ENCODE measurements at regions not wholly inside any gene's neighbourhood (a gene's known extent, or its start where the extent isn't known, plus 50 kb on each side); places are given as distances from the start of the nearest gene placed in this dataset.
"Not testable (repeated sequence)": the region's sequence is repeated elsewhere in the genome, so short reads cannot be mapped to it uniquely, and the experiment has no call there.

DNA sequence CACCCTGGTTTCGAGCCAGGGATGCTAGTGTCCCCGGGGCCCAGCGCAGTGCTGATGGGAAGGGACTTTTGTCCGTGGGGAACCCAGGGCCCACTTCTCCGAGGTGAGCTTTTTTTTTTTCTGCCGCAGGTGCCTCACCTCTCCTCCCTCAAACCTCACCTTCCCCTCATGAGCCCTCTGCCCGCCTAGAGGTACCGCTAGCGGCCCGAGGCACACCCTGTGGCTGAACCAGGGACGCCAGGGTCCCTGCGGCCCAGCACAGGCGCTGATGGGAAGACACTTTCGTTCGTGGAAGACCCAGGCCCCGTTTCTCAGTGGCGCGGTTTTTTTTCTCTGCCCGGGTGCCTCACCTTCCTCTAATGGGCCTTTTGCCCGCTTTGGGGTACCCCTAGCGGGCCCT is 1570.7 kb downstream of the TSPY10 start:
- H3K4me3 ChIP-seq (ENCODE audit: low read length in 2 of 2); H3K79me1 ChIP-seq (ENCODE audit: low read depth, low read length); H3K4ac ChIP-seq (ENCODE audit: low read length); H2BK120ac ChIP-seq (ENCODE audit: low read depth, low read length); H3K27me3 ChIP-seq (ENCODE audit: control insufficient read depth in 3 of 3, insufficient read depth in 3 of 3, low read depth in 1 of 3, low read length in 3 of 3); H2BK15ac ChIP-seq (ENCODE audit: low read length); H3K23ac ChIP-seq (ENCODE audit: low read depth, low read length, poor library complexity); H2BK12ac ChIP-seq (ENCODE audit: low read length); H3K36me3 ChIP-seq (replicated peaks in 1 of 2; ENCODE audit: control insufficient read depth in 2 of 2, insufficient read depth in 2 of 2, low read length in 2 of 2); H3K27ac ChIP-seq (replicated peaks; ENCODE audit: low read length); H3K4me1 ChIP-seq (ENCODE audit: control insufficient read depth in 2 of 2, insufficient read depth in 1 of 2, low read depth in 1 of 2, low read length in 2 of 2); H3K14ac ChIP-seq (ENCODE audit: low read length); H3K9me3 ChIP-seq (replicated peaks in 1 of 2; ENCODE audit: control insufficient read depth in 2 of 2, insufficient read depth in 1 of 2, low read depth in 1 of 2, low read length in 2 of 2); H4K91ac ChIP-seq (ENCODE audit: low read depth, low read length, poor library complexity); DNase-seq (ENCODE audit: low spot score); H3K9ac ChIP-seq (ENCODE audit: low read depth, low read length, poor library complexity); H3K4me2 ChIP-seq (ENCODE audit: insufficient read depth, low read length, poor library complexity, severe bottlenecking); H4K8ac ChIP-seq (ENCODE audit: low read depth, low read length); H3K18ac ChIP-seq (ENCODE audit: low read length); H2AFZ ChIP-seq (ENCODE audit: low read length); H2AK5ac ChIP-seq (ENCODE audit: low read depth, low read length); H2BK5ac ChIP-seq (ENCODE audit: low read length): not testable (repeated sequence)
- WGBS, 2 donors (ENCODE audit: extremely low coverage in 2 of 2, insufficient read length in 2 of 2, insufficient replicate concordance in 1 of 2), result no CpG with 5 or more reads among the region's 21 CpGs

- Histone ChIP-seq H2BK120ac (ENCODE audit: low read depth, low read length) (no peak overlapping the region), H4K8ac (ENCODE audit: low read depth, low read length) (no peak overlapping the region), H3K4me2 (ENCODE audit: insufficient read depth, low read length, poor library complexity, severe bottlenecking) (no peak overlapping the region), H3K23ac (ENCODE audit: low read depth, low read length, poor library complexity) (no peak overlapping the region), H3K27ac (replicated peaks; ENCODE audit: low read length) (no peak overlapping the region), H4K91ac (ENCODE audit: low read depth, low read length, poor library complexity) (no peak overlapping the region), H2BK5ac (ENCODE audit: low read length) (no peak overlapping the region), H3K4me3 (ENCODE audit: low read length in 2 of 2) (no peak overlapping the region), H3K79me1 (ENCODE audit: low read depth, low read length) (peaks cover 1% of the 10 kb centered on the region), H3K14ac (ENCODE audit: low read length) (no peak overlapping the region), H2AFZ (ENCODE audit: low read length) (no peak overlapping the region), H3K4ac (ENCODE audit: low read length) (no peak overlapping the region), H3K4me1 (ENCODE audit: control insufficient read depth in 2 of 2, insufficient read depth in 1 of 2, low read depth in 1 of 2, low read length in 2 of 2) (no peaks in the 10 kb centered on the region), H3K36me3 (replicated peaks in 1 of 2; ENCODE audit: control insufficient read depth in 2 of 2, insufficient read depth in 2 of 2, low read length in 2 of 2) (no peaks in the 10 kb centered on the region), H2BK15ac (ENCODE audit: low read length) (no peak overlapping the region), H3K18ac (ENCODE audit: low read length) (no peak overlapping the region), H3K27me3 (ENCODE audit: control insufficient read depth in 3 of 3, insufficient read depth in 3 of 3, low read depth in 1 of 3, low read length in 3 of 3) (no peaks in the 10 kb centered on the region), H2BK12ac (ENCODE audit: low read length) (no peak overlapping the region), H3K9me3 (replicated peaks in 1 of 2; ENCODE audit: control insufficient read depth in 2 of 2, insufficient read depth in 1 of 2, low read depth in 1 of 2, low read length in 2 of 2) (no peaks in the 10 kb centered on the region), H3K9ac (ENCODE audit: low read depth, low read length, poor library complexity) (no peak overlapping the region), H2AK5ac (ENCODE audit: low read depth, low read length) (no peak overlapping the region)
- no CpG with 5 or more reads among the region's 16 CpGs for WGBS, 2 donors (ENCODE audit: extremely low coverage in 2 of 2, insufficient read length in 2 of 2, insufficient replicate concordance in 1 of 2)
- DNase-seq (ENCODE audit: low spot score), result no peak
Observed at GRCh38 chrY:11099004-11099403, 1571.3 kb downstream of the TSPY10 start.

- not testable (repeated sequence) for H3K36me3 ChIP-seq (replicated peaks in 1 of 2; ENCODE audit: control insufficient read depth in 2 of 2, insufficient read depth in 2 of 2, low read length in 2 of 2); H2AFZ ChIP-seq (ENCODE audit: low read length); H2BK120ac ChIP-seq (ENCODE audit: low read depth, low read length); H2BK12ac ChIP-seq (ENCODE audit: low read length); H3K14ac ChIP-seq (ENCODE audit: low read length); H3K18ac ChIP-seq (ENCODE audit: low read length); H3K27me3 ChIP-seq (ENCODE audit: control insufficient read depth in 3 of 3, insufficient read depth in 3 of 3, low read depth in 1 of 3, low read length in 3 of 3); H4K91ac ChIP-seq (ENCODE audit: low read depth, low read length, poor library complexity); H3K27ac ChIP-seq (replicated peaks; ENCODE audit: low read length); H3K4ac ChIP-seq (ENCODE audit: low read length); H2AK5ac ChIP-seq (ENCODE audit: low read depth, low read length); H2BK5ac ChIP-seq (ENCODE audit: low read length); DNase-seq (ENCODE audit: low spot score); H3K4me2 ChIP-seq (ENCODE audit: insufficient read depth, low read length, poor library complexity, severe bottlenecking); H2BK15ac ChIP-seq (ENCODE audit: low read length); H3K9ac ChIP-seq (ENCODE audit: low read depth, low read length, poor library complexity); H3K4me1 ChIP-seq (ENCODE audit: control insufficient read depth in 2 of 2, insufficient read depth in 1 of 2, low read depth in 1 of 2, low read length in 2 of 2); H3K9me3 ChIP-seq (replicated peaks in 1 of 2; ENCODE audit: control insufficient read depth in 2 of 2, insufficient read depth in 1 of 2, low read depth in 1 of 2, low read length in 2 of 2); H3K4me3 ChIP-seq (ENCODE audit: low read length in 2 of 2); H4K8ac ChIP-seq (ENCODE audit: low read depth, low read length); H3K23ac ChIP-seq (ENCODE audit: low read depth, low read length, poor library complexity); H3K79me1 ChIP-seq (ENCODE audit: low read depth, low read length)
- WGBS, 2 donors (ENCODE audit: extremely low coverage in 2 of 2, insufficient read length in 2 of 2, insufficient replicate concordance in 1 of 2), result no CpG with 5 or more reads among the region's 19 CpGs
Observed at GRCh38 chrY:11100472-11100871, 1572.8 kb downstream of the TSPY10 start.

GRCh38 chrY:11102987-11103386 is 1575.3 kb downstream of the TSPY10 start:
- not testable (repeated sequence) for H3K4me3 ChIP-seq (ENCODE audit: low read length in 2 of 2); H3K9me3 ChIP-seq (replicated peaks in 1 of 2; ENCODE audit: control insufficient read depth in 2 of 2, insufficient read depth in 1 of 2, low read depth in 1 of 2, low read length in 2 of 2); H3K18ac ChIP-seq (ENCODE audit: low read length); H3K4me2 ChIP-seq (ENCODE audit: insufficient read depth, low read length, poor library complexity, severe bottlenecking); H3K4ac ChIP-seq (ENCODE audit: low read length); H2BK15ac ChIP-seq (ENCODE audit: low read length); H3K27ac ChIP-seq (replicated peaks; ENCODE audit: low read length); H4K8ac ChIP-seq (ENCODE audit: low read depth, low read length); H4K91ac ChIP-seq (ENCODE audit: low read depth, low read length, poor library complexity); H3K79me1 ChIP-seq (ENCODE audit: low read depth, low read length); H3K4me1 ChIP-seq (ENCODE audit: control insufficient read depth in 2 of 2, insufficient read depth in 1 of 2, low read depth in 1 of 2, low read length in 2 of 2); H2BK12ac ChIP-seq (ENCODE audit: low read length); H3K27me3 ChIP-seq (ENCODE audit: control insufficient read depth in 3 of 3, insufficient read depth in 3 of 3, low read depth in 1 of 3, low read length in 3 of 3); H2BK120ac ChIP-seq (ENCODE audit: low read depth, low read length); H3K23ac ChIP-seq (ENCODE audit: low read depth, low read length, poor library complexity); H2AFZ ChIP-seq (ENCODE audit: low read length); H2AK5ac ChIP-seq (ENCODE audit: low read depth, low read length); H3K14ac ChIP-seq (ENCODE audit: low read length); H3K9ac ChIP-seq (ENCODE audit: low read depth, low read length, poor library complexity); DNase-seq (ENCODE audit: low spot score); H3K36me3 ChIP-seq (replicated peaks in 1 of 2; ENCODE audit: control insufficient read depth in 2 of 2, insufficient read depth in 2 of 2, low read length in 2 of 2); H2BK5ac ChIP-seq (ENCODE audit: low read length)
- no CpG with 5 or more reads among the region's 26 CpGs for WGBS, 2 donors (ENCODE audit: extremely low coverage in 2 of 2, insufficient read length in 2 of 2, insufficient replicate concordance in 1 of 2)

All from neuronal stem cell (in vitro differentiated cells).